Bronchial epithelial cell (primary cell): ENCODE measurements at regions not wholly inside any gene's neighbourhood (a gene's known extent, or its start where the extent isn't known, plus 50 kb on each side); places are given as distances from the start of the nearest gene placed in this dataset.

Experiments used
- DNase-seq: peaks from one replicate; pipeline ENCODE4 v3.0.0-alpha.2; 2010; ENCODE audit warnings: low read depth
- FAIRE-seq: peaks from 2 replicates; lab custom pipeline; 2011; peaks lifted over from hg19 to GRCh38; lab: Jason Lieb, UNC
- H3K27me3 ChIP-seq: 2 replicates; pipeline ENCODE4 v1.5.1; 2011; ENCODE audit warnings: low read length; ENCODE audit not compliant: control insufficient read depth, insufficient read depth
- H3K36me3 ChIP-seq: 2 replicates; pipeline ENCODE4 v1.5.1; 2011; ENCODE audit warnings: low read length; ENCODE audit not compliant: control insufficient read depth, insufficient read depth
- H3K4me3 ChIP-seq: 2 replicates; pipeline ENCODE4 v1.5.1; 2011; ENCODE audit warnings: mild to moderate bottlenecking, low read depth, low read length, control low read depth
- CTCF ChIP-seq: IDR thresholded peaks from 2 replicates; pipeline ENCODE4 v1.5.1; 2011; ENCODE audit warnings: mild to moderate bottlenecking, moderate library complexity, low read length, control low read depth, inconsistent platforms; ENCODE audit not compliant: insufficient read depth, severe bottlenecking

- Histone ChIP-seq H3K36me3 (no peaks in the 10 kb centered on the region), H3K27me3 (peaks cover 3% of the 10 kb centered on the region), H3K4me3 (no peak overlapping the region)
- FAIRE-seq (no peak), DNase-seq (no peak)
- no peak for TF ChIP-seq CTCF
Measured at GRCh38 chr15:73812806-73813465, 59.8 kb upstream of the INSYN1 start.

GRCh38 chr15:73813589-73813988, 59.8 kb upstream of the TBC1D21 start:
- no peak for FAIRE-seq
- H3K4me3 ChIP-seq, result no peak overlapping the region
- TF ChIP-seq CTCF, result no peak
- no peak for DNase-seq
- H3K36me3 ChIP-seq, result no peaks in the 10 kb centered on the region
- peaks cover 3% of the 10 kb centered on the region for H3K27me3 ChIP-seq

GRCh38 chr15:73818308-73818985, 54.9 kb upstream of the TBC1D21 start:
- FAIRE-seq, result no peak
- TF ChIP-seq CTCF, result no peak
- H3K27me3 ChIP-seq, result peaks cover 3% of the 10 kb centered on the region

GRCh38 chr15:73821181-73821580, 52.2 kb upstream of the TBC1D21 start:
- Histone ChIP-seq H3K36me3 (no peaks in the 10 kb centered on the region), H3K4me3 (no peak overlapping the region), H3K27me3 (peaks cover 3% of the 10 kb centered on the region)
- no peak for DNase-seq
- no peak for TF ChIP-seq CTCF
- no peak for FAIRE-seq

More at GRCh38 chr15:73818308-73818985, 54.9 kb upstream of the TBC1D21 start:
- no peaks in the 10 kb centered on the region for H3K36me3 ChIP-seq
- H3K4me3 ChIP-seq, result no peak overlapping the region
- DNase-seq, result no peak

- Histone ChIP-seq H3K36me3 (no peaks in the 10 kb centered on the region), H3K27me3 (peaks cover 2% of the 10 kb centered on the region), H3K4me3 (no peak overlapping the region)
- TF ChIP-seq CTCF, result no peak
- FAIRE-seq (no peak), DNase-seq (peak; percentile 11)
Measured at GRCh38 chr15:73822998-73823397, 50.4 kb upstream of the TBC1D21 start.
